ENCODE measurements at regions not wholly inside any gene's neighbourhood (a gene's known extent, or its start where the extent isn't known, plus 50 kb on each side); places are given as distances from the start of the nearest gene placed in this dataset.

DNA sequence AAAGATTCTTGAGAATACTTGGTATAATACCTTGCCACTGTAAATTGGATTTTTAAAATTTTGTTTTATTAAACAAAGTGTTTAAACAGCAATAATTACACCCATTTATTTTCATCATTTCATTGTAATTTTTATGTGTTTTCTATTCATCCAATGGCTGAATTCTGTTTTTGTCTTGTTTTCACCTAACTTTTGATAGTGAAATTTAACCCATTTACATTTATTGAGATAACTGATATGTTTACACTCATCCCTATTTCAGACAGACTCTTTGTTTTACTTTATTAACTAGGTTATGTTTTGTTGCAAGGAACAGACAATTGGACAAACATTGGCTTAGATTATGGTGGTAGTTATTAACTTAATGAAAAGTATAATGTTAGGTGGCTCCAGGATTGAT lies 113.1 kb upstream of the REG3A start (continued):
- TF ChIP-seq TCF12 (IDR thresholded peaks at IDR 0.05; ENCODE audit: low read depth, low read length) = no peak
- no peak for TF ChIP-seq NRF1 (IDR thresholded peaks at IDR 0.05; ENCODE audit: low read depth, low read length)
- TF ChIP-seq MAX (IDR thresholded peaks at IDR 0.05) = no peak
- TF ChIP-seq SRF (IDR thresholded peaks at IDR 0.05; ENCODE audit: low read depth, low read length) = no peak
- TF ChIP-seq EP300 (IDR thresholded peaks at IDR 0.05; ENCODE audit: borderline replicate concordance in 1 of 2, low read depth in 2 of 2, low read length in 2 of 2) = no peak
- TF ChIP-seq, protein P1, sequence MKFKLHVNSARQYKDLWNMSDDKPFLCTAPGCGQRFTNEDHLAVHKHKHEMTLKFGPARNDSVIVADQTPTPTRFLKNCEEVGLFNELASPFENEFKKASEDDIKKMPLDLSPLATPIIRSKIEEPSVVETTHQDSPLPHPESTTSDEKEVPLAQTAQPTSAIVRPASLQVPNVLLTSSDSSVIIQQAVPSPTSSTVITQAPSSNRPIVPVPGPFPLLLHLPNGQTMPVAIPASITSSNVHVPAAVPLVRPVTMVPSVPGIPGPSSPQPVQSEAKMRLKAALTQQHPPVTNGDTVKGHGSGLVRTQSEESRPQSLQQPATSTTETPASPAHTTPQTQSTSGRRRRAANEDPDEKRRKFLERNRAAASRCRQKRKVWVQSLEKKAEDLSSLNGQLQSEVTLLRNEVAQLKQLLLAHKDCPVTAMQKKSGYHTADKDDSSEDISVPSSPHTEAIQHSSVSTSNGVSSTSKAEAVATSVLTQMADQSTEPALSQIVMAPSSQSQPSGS (IDR thresholded peaks at IDR 0.05; ENCODE audit: low read length) = no peak

Data from H1 (cell line).